ENCODE measurements at regions not wholly inside any gene's neighbourhood (a gene's known extent, or its start where the extent isn't known, plus 50 kb on each side); places are given as distances from the start of the nearest gene placed in this dataset.

- Histone ChIP-seq H2AFZ (ENCODE audit: insufficient read depth, low read depth, low read length, poor library complexity, severe bottlenecking) (no peak overlapping the region), H4K20me1 (ENCODE audit: control insufficient read depth, insufficient read depth, low read length, poor library complexity, severe bottlenecking) (no peaks in the 10 kb centered on the region), H3K27ac (ENCODE audit: low read length in 2 of 2) (no peak overlapping the region), H3K4me1 (ENCODE audit: control insufficient read depth in 2 of 2, insufficient read depth in 2 of 2, low read length in 2 of 2) (no peaks in the 10 kb centered on the region), H3K9me3 (ENCODE audit: control extremely low read depth in 1 of 3, control insufficient read depth in 2 of 3, insufficient read depth in 1 of 3, low read length in 2 of 3) (no peaks in the 10 kb centered on the region), H3K4me2 (replicated peaks; ENCODE audit: low read depth, low read length, poor library complexity, severe bottlenecking) (no peak overlapping the region), H3K27me3 (replicated peaks in 1 of 4; ENCODE audit: control extremely low read depth in 1 of 4, control insufficient read depth in 3 of 4, insufficient read depth in 4 of 4, low read length in 3 of 4) (no peaks in the 10 kb centered on the region), H3K9ac (ENCODE audit: low read length) (no peak overlapping the region), H3K4me3 (ENCODE audit: control extremely low read depth in 1 of 5, extremely low read depth in 1 of 5, insufficient read depth in 1 of 5, low read depth in 2 of 5, low read length in 4 of 5) (no peak overlapping the region), H3K79me2 (ENCODE audit: control insufficient read depth, insufficient read depth, low read length) (no peaks in the 10 kb centered on the region), H3K36me3 (replicated peaks in 1 of 2; ENCODE audit: control extremely low read depth in 1 of 2, control insufficient read depth in 1 of 2, extremely low read depth in 1 of 2, insufficient read depth in 2 of 2, low read length in 1 of 2) (no peaks in the 10 kb centered on the region)
- ChIA-PET CTCF (no interaction called here), POLR2A (interaction anchor here (0.6 kb wide), 1 partner anchor 1149 kb away, joined by 3 read pairs; no protein-coding TSS in a partner anchor)
- Mint-ChIP-seq H3K27me3 (no peaks in the 10 kb centered on the region), H3K4me1 (no peaks in the 10 kb centered on the region), H3K27ac (no peak overlapping the region), H3K4me3 (no peak overlapping the region), H3K9me3 (ENCODE audit: insufficient read depth) (peaks cover 6% of the 10 kb centered on the region)
- intact Hi-C loops (cut with micrococcal nuclease): no loop called here
- ATAC-seq (ENCODE audit: low read depth): no peak
- no peak for DNase-seq
- TF ChIP-seq EZH2 (IDR thresholded peaks at IDR 0.05; ENCODE audit: borderline replicate concordance, insufficient read depth, low read depth, low read length, poor library complexity, severe bottlenecking) (no peak), CTCF (IDR thresholded peaks at IDR 0.05) (no peak)
Observed at GRCh38 chr4:30511751-30512150, 208.4 kb upstream of the PCDH7 start.

GRCh38 chr4:30518211-30518610 lies 202.0 kb upstream of the PCDH7 start:
- H3K4me2 ChIP-seq (replicated peaks; ENCODE audit: low read depth, low read length, poor library complexity, severe bottlenecking): no peak overlapping the region
- H3K36me3 ChIP-seq (replicated peaks in 1 of 2; ENCODE audit: control extremely low read depth in 1 of 2, control insufficient read depth in 1 of 2, extremely low read depth in 1 of 2, insufficient read depth in 2 of 2, low read length in 1 of 2): no peaks in the 10 kb centered on the region
- H3K27ac ChIP-seq (ENCODE audit: low read length in 2 of 2): no peak overlapping the region
- ChIA-PET POLR2A (no interaction called here), CTCF (no interaction called here)
- no CpG with 5 or more reads among the region's 2 CpGs for WGBS (ENCODE audit: insufficient coverage)
- Mint-ChIP-seq H3K27me3 (no peaks in the 10 kb centered on the region), H3K27ac (no peak overlapping the region), H3K4me1 (no peaks in the 10 kb centered on the region), H3K9me3 (ENCODE audit: insufficient read depth) (peaks cover 8% of the 10 kb centered on the region), H3K4me3 (no peak overlapping the region)
- intact Hi-C loops (cut with micrococcal nuclease): no loop called here
- DNase-seq (no peak), ATAC-seq (ENCODE audit: low read depth) (no peak)
- no peak overlapping the region for H3K9ac ChIP-seq (ENCODE audit: low read length)
- H3K9me3 ChIP-seq (ENCODE audit: control extremely low read depth in 1 of 3, control insufficient read depth in 2 of 3, insufficient read depth in 1 of 3, low read length in 2 of 3): no peaks in the 10 kb centered on the region
- no peaks in the 10 kb centered on the region for H3K4me1 ChIP-seq (ENCODE audit: control insufficient read depth in 2 of 2, insufficient read depth in 2 of 2, low read length in 2 of 2)
- H2AFZ ChIP-seq (ENCODE audit: insufficient read depth, low read depth, low read length, poor library complexity, severe bottlenecking): no peak overlapping the region
- H3K79me2 ChIP-seq (ENCODE audit: control insufficient read depth, insufficient read depth, low read length): no peaks in the 10 kb centered on the region
- H3K4me3 ChIP-seq (ENCODE audit: control extremely low read depth in 1 of 5, extremely low read depth in 1 of 5, insufficient read depth in 1 of 5, low read depth in 2 of 5, low read length in 4 of 5): no peak overlapping the region
- H4K20me1 ChIP-seq (ENCODE audit: control insufficient read depth, insufficient read depth, low read length, poor library complexity, severe bottlenecking): no peaks in the 10 kb centered on the region
- TF ChIP-seq CTCF (IDR thresholded peaks at IDR 0.05): no peak
- no peak for TF ChIP-seq EZH2 (IDR thresholded peaks at IDR 0.05; ENCODE audit: borderline replicate concordance, insufficient read depth, low read depth, low read length, poor library complexity, severe bottlenecking)
- H3K27me3 ChIP-seq (replicated peaks in 1 of 4; ENCODE audit: control extremely low read depth in 1 of 4, control insufficient read depth in 3 of 4, insufficient read depth in 4 of 4, low read length in 3 of 4): no peaks in the 10 kb centered on the region

Measured in B cell (primary cell).